ENCODE measurements at regions not wholly inside any gene's neighbourhood (a gene's known extent, or its start where the extent isn't known, plus 50 kb on each side); places are given as distances from the start of the nearest gene placed in this dataset.

GRCh38 chr4:63221477-63221876 lies 1187.8 kb downstream of the TECRL start:
- DNase-seq (ENCODE audit: low spot score) (no peak), ATAC-seq (no peak)
- no peaks in the 10 kb centered on the region for H3K79me2 ChIP-seq (replicated peaks; ENCODE audit: insufficient read depth)
- Mint-ChIP-seq H3K36me3 (ENCODE audit: low read depth) (no peaks in the 10 kb centered on the region), H3K4me3 (no peak overlapping the region), H3K27ac (no peak overlapping the region), H3K27me3 (ENCODE audit: insufficient read depth, low read depth, poor library complexity) (no peaks in the 10 kb centered on the region), H3K9me3 (no peaks in the 10 kb centered on the region; the same call in 2 of the 3 replicates), H3K4me1 (peaks cover 6% of the 10 kb centered on the region; the same call in 2 of the 3 replicates)
- TF ChIP-seq ZNF114 (CRISPR knock-in tag; IDR thresholded peaks at IDR 0.05) (no peak), CREB1 (CRISPR knock-in tag; IDR thresholded peaks at IDR 0.05; ENCODE audit: low read depth) (no peak), STAT1 (IDR thresholded peaks at IDR 0.05; ENCODE audit: unreplicated experiment) (no peak), ZNF331 (CRISPR knock-in tag; IDR thresholded peaks at IDR 0.05; ENCODE audit: low read depth) (no peak), CTCF (conservative IDR thresholded peaks at IDR 0.05; ENCODE audit: low read depth in 2 of 2) (no peak), NANOG (IDR thresholded peaks at IDR 0.05; ENCODE audit: borderline replicate concordance) (no peak), ZNF462 (CRISPR knock-in tag; IDR thresholded peaks at IDR 0.05) (no peak), JUNB (IDR thresholded peaks at IDR 0.05; ENCODE audit: unreplicated experiment) (no peak), EZH2phosphoT487 (IDR thresholded peaks at IDR 0.05; ENCODE audit: unreplicated experiment) (no peak)
- TF ChIP-seq, protein P1, sequence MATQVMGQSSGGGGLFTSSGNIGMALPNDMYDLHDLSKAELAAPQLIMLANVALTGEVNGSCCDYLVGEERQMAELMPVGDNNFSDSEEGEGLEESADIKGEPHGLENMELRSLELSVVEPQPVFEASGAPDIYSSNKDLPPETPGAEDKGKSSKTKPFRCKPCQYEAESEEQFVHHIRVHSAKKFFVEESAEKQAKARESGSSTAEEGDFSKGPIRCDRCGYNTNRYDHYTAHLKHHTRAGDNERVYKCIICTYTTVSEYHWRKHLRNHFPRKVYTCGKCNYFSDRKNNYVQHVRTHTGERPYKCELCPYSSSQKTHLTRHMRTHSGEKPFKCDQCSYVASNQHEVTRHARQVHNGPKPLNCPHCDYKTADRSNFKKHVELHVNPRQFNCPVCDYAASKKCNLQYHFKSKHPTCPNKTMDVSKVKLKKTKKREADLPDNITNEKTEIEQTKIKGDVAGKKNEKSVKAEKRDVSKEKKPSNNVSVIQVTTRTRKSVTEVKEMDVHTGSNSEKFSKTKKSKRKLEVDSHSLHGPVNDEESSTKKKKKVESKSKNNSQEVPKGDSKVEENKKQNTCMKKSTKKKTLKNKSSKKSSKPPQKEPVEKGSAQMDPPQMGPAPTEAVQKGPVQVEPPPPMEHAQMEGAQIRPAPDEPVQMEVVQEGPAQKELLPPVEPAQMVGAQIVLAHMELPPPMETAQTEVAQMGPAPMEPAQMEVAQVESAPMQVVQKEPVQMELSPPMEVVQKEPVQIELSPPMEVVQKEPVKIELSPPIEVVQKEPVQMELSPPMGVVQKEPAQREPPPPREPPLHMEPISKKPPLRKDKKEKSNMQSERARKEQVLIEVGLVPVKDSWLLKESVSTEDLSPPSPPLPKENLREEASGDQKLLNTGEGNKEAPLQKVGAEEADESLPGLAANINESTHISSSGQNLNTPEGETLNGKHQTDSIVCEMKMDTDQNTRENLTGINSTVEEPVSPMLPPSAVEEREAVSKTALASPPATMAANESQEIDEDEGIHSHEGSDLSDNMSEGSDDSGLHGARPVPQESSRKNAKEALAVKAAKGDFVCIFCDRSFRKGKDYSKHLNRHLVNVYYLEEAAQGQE (IDR thresholded peaks at IDR 0.05; ENCODE audit: unreplicated experiment), result no peak
- TF ChIP-seq, protein P2, sequence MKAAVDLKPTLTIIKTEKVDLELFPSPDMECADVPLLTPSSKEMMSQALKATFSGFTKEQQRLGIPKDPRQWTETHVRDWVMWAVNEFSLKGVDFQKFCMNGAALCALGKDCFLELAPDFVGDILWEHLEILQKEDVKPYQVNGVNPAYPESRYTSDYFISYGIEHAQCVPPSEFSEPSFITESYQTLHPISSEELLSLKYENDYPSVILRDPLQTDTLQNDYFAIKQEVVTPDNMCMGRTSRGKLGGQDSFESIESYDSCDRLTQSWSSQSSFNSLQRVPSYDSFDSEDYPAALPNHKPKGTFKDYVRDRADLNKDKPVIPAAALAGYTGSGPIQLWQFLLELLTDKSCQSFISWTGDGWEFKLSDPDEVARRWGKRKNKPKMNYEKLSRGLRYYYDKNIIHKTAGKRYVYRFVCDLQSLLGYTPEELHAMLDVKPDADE (IDR thresholded peaks at IDR 0.05), result no peak
- no peak overlapping the region for H3K4me3 ChIP-seq
- H3K27ac ChIP-seq (ENCODE audit: low read depth), result no peak overlapping the region
- H3K36me3 ChIP-seq (ENCODE audit: insufficient read depth), result no peaks in the 10 kb centered on the region; the same call in 1 of the 2 replicates
- no peaks in the 10 kb centered on the region for H3F3A ChIP-seq (replicated peaks; ENCODE audit: low read depth)
- no peak overlapping the region for H2AFZ ChIP-seq
- H3K27me3 ChIP-seq (ENCODE audit: insufficient read depth), result no peaks in the 10 kb centered on the region
- H3K4me1 ChIP-seq (ENCODE audit: insufficient read depth), result peaks cover 5% of the 10 kb centered on the region; the same call in 1 of the 2 replicates
- H3K4me2 ChIP-seq, result no peak overlapping the region
- no peaks in the 10 kb centered on the region for H4K20me1 ChIP-seq (replicated peaks; ENCODE audit: insufficient read depth)
- peaks cover 17% of the 10 kb centered on the region for H3K9me2 ChIP-seq (ENCODE audit: insufficient read depth)
